IMR-90 (cell line): ENCODE measurements at regions not wholly inside any gene's neighbourhood (a gene's known extent, or its start where the extent isn't known, plus 50 kb on each side); places are given as distances from the start of the nearest gene placed in this dataset.

Experiments used
- ATAC-seq: fragments of 200-7000 bp; cut with Tn5 transposase; 2 replicates; pipeline ENCODE4 v1.9.1; 2020; ENCODE audit warnings: low read depth, mild to moderate bottlenecking, moderate library complexity
- BruUV-seq: library from RNA; stranded (reverse); fragments of 400-500 nt; replicated peaks from 2 replicates; lab custom pipeline; 2021; lab: Mats Ljungman, UMichigan
- CTCF ChIA-PET: fragments of 300-600 bp; formaldehyde crosslinking; extraction: SDS; loops from one replicate; lab custom pipeline; 2021; ENCODE audit warnings: antibody characterized with exemption; lab: Yijun Ruan, JAX
- POLR2A ChIA-PET: fragments of 300-600 bp; sonication (Branson Sonifier 250); formaldehyde crosslinking; loops from one replicate; lab custom pipeline; 2022; ENCODE audit warnings: antibody characterized with exemption; ENCODE audit not compliant: unreplicated experiment; lab: Charles Lee
- DNase-seq: peaks from one replicate; pipeline ENCODE4 v3.0.0; 2013
- H2AFZ ChIP-seq: replicated peaks from 2 replicates; pipeline ENCODE3; 2013; ENCODE audit warnings: low read length, mild to moderate bottlenecking; ENCODE audit not compliant: poor library complexity
- H2AK5ac ChIP-seq: 2 replicates; pipeline ENCODE4 v1.6.1; 2013; ENCODE audit warnings: low read depth, low read length, inconsistent platforms
- H2AK9ac ChIP-seq: replicated peaks from 2 replicates; pipeline ENCODE3; 2013; ENCODE audit warnings: mild to moderate bottlenecking, low read depth, low read length, moderate library complexity; ENCODE audit not compliant: poor library complexity
- H2BK120ac ChIP-seq: 2 replicates; pipeline ENCODE4 v1.6.1; 2013; ENCODE audit warnings: low read depth, low read length, inconsistent platforms
- H2BK15ac ChIP-seq: 3 replicates; pipeline ENCODE4 v1.6.1; 2013; ENCODE audit warnings: low read depth, low read length, inconsistent platforms
- H2BK20ac ChIP-seq: 2 replicates; pipeline ENCODE4 v1.6.1; 2013; ENCODE audit warnings: low read depth, mild to moderate bottlenecking, inconsistent platforms, low read length, moderate library complexity
- H2BK5ac ChIP-seq: 2 replicates; pipeline ENCODE4 v1.6.1; 2013; ENCODE audit warnings: mild to moderate bottlenecking, low read depth, low read length, inconsistent platforms; ENCODE audit not compliant: poor library complexity, severe bottlenecking
- H3K14ac ChIP-seq: replicated peaks from 2 replicates; pipeline ENCODE4 v1.6.1; 2013; ENCODE audit warnings: low read depth, low read length, inconsistent platforms
- H3K18ac ChIP-seq: 2 replicates; pipeline ENCODE4 v1.6.1; 2013; ENCODE audit warnings: low read depth, low read length, control low read depth
- H3K23ac ChIP-seq: 2 replicates; pipeline ENCODE4 v1.6.1; 2013; ENCODE audit warnings: low read depth, low read length, inconsistent platforms
- H3K27ac ChIP-seq: 2 replicates; pipeline ENCODE4 v1.5.1; 2013; ENCODE audit warnings: mild to moderate bottlenecking, control low read depth, low read length; ENCODE audit not compliant: insufficient read depth
- H3K27me3 ChIP-seq: 2 replicates; pipeline ENCODE4 v1.6.1; 2013; ENCODE audit warnings: low read length; ENCODE audit not compliant: control insufficient read depth, insufficient read depth
- H3K36me3 ChIP-seq: 2 replicates; pipeline ENCODE4 v1.6.1; 2013; ENCODE audit warnings: low read length, mixed read lengths; ENCODE audit not compliant: control insufficient read depth, insufficient read depth
- H3K4ac ChIP-seq: 2 replicates; pipeline ENCODE4 v1.6.1; 2013; ENCODE audit warnings: low read depth, low read length, inconsistent platforms
- H3K4me1 ChIP-seq: 2 replicates; pipeline ENCODE4 v1.6.1; 2013; ENCODE audit warnings: low read length, mixed read lengths; ENCODE audit not compliant: control insufficient read depth, insufficient read depth
- H3K4me2 ChIP-seq: 2 replicates; pipeline ENCODE4 v1.6.1; 2013; ENCODE audit warnings: low read depth, mild to moderate bottlenecking, control low read depth, low read length, moderate library complexity
- H3K4me3 ChIP-seq: 2 replicates; pipeline ENCODE4 v1.5.1; 2013; ENCODE audit warnings: low read depth, mild to moderate bottlenecking, control low read depth, low read length, moderate library complexity; ENCODE audit not compliant: insufficient read depth
- H3K56ac ChIP-seq: 2 replicates; pipeline ENCODE4 v1.6.1; 2013; ENCODE audit warnings: low read length, inconsistent platforms; ENCODE audit not compliant: insufficient read depth; ENCODE audit errors: extremely low read depth
- H3K79me1 ChIP-seq, 2 experiments: 2 replicates each; pipeline ENCODE4 v1.6.1; 2013; ENCODE audit warnings: low read length in 2 of 2, inconsistent platforms in 1 of 2, low read depth in 1 of 2
- H3K9ac ChIP-seq: 2 replicates; pipeline ENCODE4 v1.6.1; 2013; ENCODE audit warnings: low read depth, low read length, control low read depth
- H3K9me1 ChIP-seq: 2 replicates; pipeline ENCODE4 v1.6.1; 2013; ENCODE audit warnings: low read length, inconsistent platforms; ENCODE audit not compliant: insufficient read depth
- H3K9me3 ChIP-seq: 2 replicates; pipeline ENCODE4 v1.6.1; 2013; ENCODE audit warnings: low read length; ENCODE audit not compliant: control insufficient read depth, insufficient read depth
- H4K20me1 ChIP-seq: 2 replicates; pipeline ENCODE4 v1.6.1; 2013; ENCODE audit warnings: low read length, inconsistent platforms; ENCODE audit not compliant: insufficient read depth
- H4K5ac ChIP-seq: 2 replicates; pipeline ENCODE4 v1.6.1; 2013; ENCODE audit warnings: mild to moderate bottlenecking, low read depth, low read length, control low read depth
- H4K8ac ChIP-seq, 2 experiments: 2 replicates each; pipeline ENCODE4 v1.6.1; 2013; ENCODE audit warnings: low read depth in 2 of 2, low read length in 2 of 2, control low read depth in 1 of 2, inconsistent platforms in 1 of 2
- H4K91ac ChIP-seq: 2 replicates; pipeline ENCODE4 v1.6.1; 2013; ENCODE audit warnings: low read depth, low read length, inconsistent platforms; ENCODE audit not compliant: insufficient read depth
- CHD1 ChIP-seq: IDR thresholded peaks from 2 replicates; pipeline ENCODE4 v1.6.1; 2012; ENCODE audit warnings: low read depth, low read length, improper control_type of control experiment
- FOS ChIP-seq: fragments of 150-350 bp; IDR thresholded peaks from 2 replicates; pipeline ENCODE4 v1.6.1; 2016; ENCODE audit warnings: low read depth, low read length
- MAZ ChIP-seq: IDR thresholded peaks from 2 replicates; pipeline ENCODE4 v1.6.1; 2012; ENCODE audit warnings: low read depth, mild to moderate bottlenecking, low read length, improper control_type of control experiment, moderate library complexity, borderline replicate concordance
- MXI1 ChIP-seq: IDR thresholded peaks from 2 replicates; pipeline ENCODE4 v1.6.1; 2012; ENCODE audit warnings: low read depth, mild to moderate bottlenecking, low read length, moderate library complexity, borderline replicate concordance
- RAD21 ChIP-seq: IDR thresholded peaks from 2 replicates; pipeline ENCODE4 v1.6.1; 2012; ENCODE audit warnings: low read length, improper control_type of control experiment
- RCOR1 ChIP-seq: IDR thresholded peaks from 2 replicates; pipeline ENCODE4 v1.6.1; 2012; ENCODE audit warnings: mild to moderate bottlenecking, low read length, improper control_type of control experiment; ENCODE audit not compliant: insufficient replicate concordance
- RFX5 ChIP-seq: IDR thresholded peaks from 2 replicates; pipeline ENCODE4 v1.8.0; 2012; ENCODE audit warnings: low read depth, mild to moderate bottlenecking, low read length, moderate library complexity
- dilution Hi-C: fragments of 300-500 bp; cut with HindIII; formaldehyde crosslinking; loops from one replicate; pipeline ENCODE4 v1.14.3; 2018; ENCODE audit warnings: low sequenced_read_pairs; ENCODE audit not compliant: unreplicated experiment
- in situ Hi-C: fragments of 300-500 bp; cut with MboI; formaldehyde crosslinking; loops from 3 replicates; pipeline ENCODE4 v1.14.3; 2019; ENCODE audit warnings: low sequenced_read_pairs, inconsistent platforms, mixed read lengths
- intact Hi-C: fragments of 100-400 bp; cut with micrococcal nuclease; formaldehyde crosslinking; loops from 2 replicates; pipeline ENCODE4 v1.10.0; 2022
- TF ChIP-seq, protein P1 (sequence below): conservative IDR thresholded peaks from 2 replicates; pipeline ENCODE4 v1.5.1; 2012; ENCODE audit warnings: mild to moderate bottlenecking, low read depth, low read length, improper control_type of control experiment
- TF ChIP-seq, protein P2 (sequence below): fragments of 150-350 bp; IDR thresholded peaks from 2 replicates; pipeline ENCODE4 v1.6.1; 2016; ENCODE audit warnings: low read depth, mild to moderate bottlenecking, low read length, moderate library complexity, borderline replicate concordance

DNA sequence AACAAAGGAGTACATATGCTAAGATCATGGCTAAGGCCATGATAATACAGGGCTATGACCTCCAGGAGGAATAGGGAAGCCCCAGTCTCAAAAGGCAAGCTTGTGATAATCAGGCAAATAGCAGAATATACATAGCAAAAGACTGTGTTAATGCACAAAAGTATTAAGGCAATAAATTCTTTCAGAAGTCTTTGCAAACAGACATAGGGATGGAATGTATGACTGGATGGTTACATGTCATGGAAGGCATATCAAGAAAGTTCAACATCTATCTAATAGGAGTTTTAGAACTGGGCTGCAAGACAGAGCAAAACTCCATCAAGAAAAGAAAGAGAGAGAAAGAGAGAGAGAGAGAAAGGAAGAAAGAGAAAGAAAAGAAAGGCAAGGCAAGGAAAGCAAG is 264.5 kb upstream of the CDH6 start:
- Histone ChIP-seq H4K20me1 (no peaks in the 10 kb centered on the region), H3K9me1 (peaks cover 7% of the 10 kb centered on the region), H4K5ac (no peak overlapping the region), H3K27ac (no peak overlapping the region), H2AFZ (no peak overlapping the region), H3K4me2 (peak overlapping the region; percentile 48; the same call in 1 of the 2 replicates), H4K91ac (peak overlapping the region; percentile 8; the same call in 1 of the 2 replicates), H2BK120ac (peak overlapping the region; percentile 75), H2AK5ac (no peak overlapping the region), H3K4me1 (peaks cover 9% of the 10 kb centered on the region), H4K8ac (peak overlapping the region in 1 of 2 experiments; percentile 32; a peak in 1 of 4 replicates), H2BK5ac (peak overlapping the region; percentile 74), H3K9me3 (no peaks in the 10 kb centered on the region), H3K18ac (peak overlapping the region; percentile 51; the same call in 1 of the 2 replicates), H3K4ac (0 out of 2 replicates have a peak overlapping the region, but pooled peaks have one; percentile 17), H3K36me3 (no peaks in the 10 kb centered on the region), H3K14ac (peak overlapping the region; percentile 54), H3K9ac (no peak overlapping the region), H3K79me1 (no peaks in the 10 kb centered on the region), H2AK9ac (no peak overlapping the region), H3K4me3 (no peak overlapping the region), H3K23ac (peak overlapping the region; percentile 48; the same call in 1 of the 2 replicates), H3K56ac (peak overlapping the region; percentile 54; the same call in 1 of the 2 replicates), H3K27me3 (no peaks in the 10 kb centered on the region), H2BK20ac (peak overlapping the region; percentile 67), H2BK15ac (no peak overlapping the region)
- BruUV-seq, result no TSS peak
- in situ Hi-C loops (no loop called here), dilution Hi-C loops (no loop called here), intact Hi-C loops (loop anchor here (10.0 kb wide), 1 partner anchor 266 kb away; the partner anchor contains the start of gene CDH6)
- ChIA-PET POLR2A (no interaction called here), CTCF (interaction anchor here (0.6 kb wide), 1 partner anchor 269 kb away, joined by 3 read pairs; no protein-coding TSS in a partner anchor)
- ATAC-seq (peak; percentile 73), DNase-seq (peak; percentile 69)
- TF ChIP-seq RCOR1 (no peak), MXI1 (no peak), RFX5 (no peak), RAD21 (no peak), FOS (no peak), CHD1 (no peak), MAZ (no peak)
- TF ChIP-seq, protein P1, sequence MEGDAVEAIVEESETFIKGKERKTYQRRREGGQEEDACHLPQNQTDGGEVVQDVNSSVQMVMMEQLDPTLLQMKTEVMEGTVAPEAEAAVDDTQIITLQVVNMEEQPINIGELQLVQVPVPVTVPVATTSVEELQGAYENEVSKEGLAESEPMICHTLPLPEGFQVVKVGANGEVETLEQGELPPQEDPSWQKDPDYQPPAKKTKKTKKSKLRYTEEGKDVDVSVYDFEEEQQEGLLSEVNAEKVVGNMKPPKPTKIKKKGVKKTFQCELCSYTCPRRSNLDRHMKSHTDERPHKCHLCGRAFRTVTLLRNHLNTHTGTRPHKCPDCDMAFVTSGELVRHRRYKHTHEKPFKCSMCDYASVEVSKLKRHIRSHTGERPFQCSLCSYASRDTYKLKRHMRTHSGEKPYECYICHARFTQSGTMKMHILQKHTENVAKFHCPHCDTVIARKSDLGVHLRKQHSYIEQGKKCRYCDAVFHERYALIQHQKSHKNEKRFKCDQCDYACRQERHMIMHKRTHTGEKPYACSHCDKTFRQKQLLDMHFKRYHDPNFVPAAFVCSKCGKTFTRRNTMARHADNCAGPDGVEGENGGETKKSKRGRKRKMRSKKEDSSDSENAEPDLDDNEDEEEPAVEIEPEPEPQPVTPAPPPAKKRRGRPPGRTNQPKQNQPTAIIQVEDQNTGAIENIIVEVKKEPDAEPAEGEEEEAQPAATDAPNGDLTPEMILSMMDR, result no peak
- TF ChIP-seq, protein P2, sequence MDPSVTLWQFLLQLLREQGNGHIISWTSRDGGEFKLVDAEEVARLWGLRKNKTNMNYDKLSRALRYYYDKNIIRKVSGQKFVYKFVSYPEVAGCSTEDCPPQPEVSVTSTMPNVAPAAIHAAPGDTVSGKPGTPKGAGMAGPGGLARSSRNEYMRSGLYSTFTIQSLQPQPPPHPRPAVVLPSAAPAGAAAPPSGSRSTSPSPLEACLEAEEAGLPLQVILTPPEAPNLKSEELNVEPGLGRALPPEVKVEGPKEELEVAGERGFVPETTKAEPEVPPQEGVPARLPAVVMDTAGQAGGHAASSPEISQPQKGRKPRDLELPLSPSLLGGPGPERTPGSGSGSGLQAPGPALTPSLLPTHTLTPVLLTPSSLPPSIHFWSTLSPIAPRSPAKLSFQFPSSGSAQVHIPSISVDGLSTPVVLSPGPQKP, result no peak
